ENCODE measurements at regions not wholly inside any gene's neighbourhood (a gene's known extent, or its start where the extent isn't known, plus 50 kb on each side); places are given as distances from the start of the nearest gene placed in this dataset.
A peak's percentile ranks its signal among the peaks of the same experiment; 100 is the strongest.

- Histone ChIP-seq H3K4me3 (no peak overlapping the region), H3K36me3 (no peaks in the 10 kb centered on the region), H3K9me3 (no peaks in the 10 kb centered on the region), H3K4me1 (peaks cover 2 to 5% (median 4%) of the 10 kb centered on the region in 4 donors), H3K27ac (replicated peaks in 1 of 4) (no peak overlapping the region), H3K27me3 (no peaks in the 10 kb centered on the region)
- intact Hi-C loops (cut with DNase I) = no loop called here
- no peak for TF ChIP-seq EP300 (IDR thresholded peaks at IDR 0.05)
- TF ChIP-seq, protein P1, sequence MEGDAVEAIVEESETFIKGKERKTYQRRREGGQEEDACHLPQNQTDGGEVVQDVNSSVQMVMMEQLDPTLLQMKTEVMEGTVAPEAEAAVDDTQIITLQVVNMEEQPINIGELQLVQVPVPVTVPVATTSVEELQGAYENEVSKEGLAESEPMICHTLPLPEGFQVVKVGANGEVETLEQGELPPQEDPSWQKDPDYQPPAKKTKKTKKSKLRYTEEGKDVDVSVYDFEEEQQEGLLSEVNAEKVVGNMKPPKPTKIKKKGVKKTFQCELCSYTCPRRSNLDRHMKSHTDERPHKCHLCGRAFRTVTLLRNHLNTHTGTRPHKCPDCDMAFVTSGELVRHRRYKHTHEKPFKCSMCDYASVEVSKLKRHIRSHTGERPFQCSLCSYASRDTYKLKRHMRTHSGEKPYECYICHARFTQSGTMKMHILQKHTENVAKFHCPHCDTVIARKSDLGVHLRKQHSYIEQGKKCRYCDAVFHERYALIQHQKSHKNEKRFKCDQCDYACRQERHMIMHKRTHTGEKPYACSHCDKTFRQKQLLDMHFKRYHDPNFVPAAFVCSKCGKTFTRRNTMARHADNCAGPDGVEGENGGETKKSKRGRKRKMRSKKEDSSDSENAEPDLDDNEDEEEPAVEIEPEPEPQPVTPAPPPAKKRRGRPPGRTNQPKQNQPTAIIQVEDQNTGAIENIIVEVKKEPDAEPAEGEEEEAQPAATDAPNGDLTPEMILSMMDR (IDR thresholded peaks at IDR 0.05) = no peak
- no peak for TF ChIP-seq POLR2AphosphoS5 (IDR thresholded peaks at IDR 0.05)
- 94% methylated on average over 4 of the region's 5 CpGs for WGBS
- DNase-seq (ENCODE audit: extremely low spot score) = no peak
Observed at GRCh38 chr12:67833602-67834001, 155.6 kb upstream of the IFNG-AS1 start.

DNA sequence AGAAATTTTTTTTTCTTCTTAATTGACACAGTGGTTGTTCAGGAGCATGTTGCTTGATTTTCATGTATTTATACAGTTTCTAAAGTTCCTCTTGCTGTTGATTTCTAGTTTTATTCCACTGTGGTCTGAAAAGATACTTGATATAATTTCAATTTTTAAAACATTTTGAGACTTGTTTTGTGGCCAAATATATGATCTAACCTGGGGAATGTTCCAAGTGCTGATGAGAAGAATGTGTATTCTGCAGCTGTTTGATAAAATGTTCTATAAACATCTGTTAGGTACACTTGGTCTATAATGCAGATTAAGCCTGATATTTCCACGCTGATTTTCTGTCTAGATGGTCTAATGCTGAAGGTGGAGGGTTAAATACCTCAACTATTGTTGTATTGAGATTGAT, 151.4 kb upstream of the IFNG-AS1 start:
- H3K36me3 ChIP-seq = no peaks in the 10 kb centered on the region
- H3K4me3 ChIP-seq = no peak overlapping the region
- intact Hi-C loops (cut with DNase I) = no loop called here
- no peak for TF ChIP-seq POLR2AphosphoS5 (IDR thresholded peaks at IDR 0.05)
- TF ChIP-seq POLR2A (IDR thresholded peaks at IDR 0.05; ENCODE audit: low read depth) = no peak
- TF ChIP-seq, protein P1 (IDR thresholded peaks at IDR 0.05) = no peak
- no peak for TF ChIP-seq EP300 (IDR thresholded peaks at IDR 0.05)
- no peak overlapping the region for H3K27ac ChIP-seq (replicated peaks in 1 of 4)
- 71% methylated on average over 1 of the region's 1 CpG for WGBS
- H3K4me1 ChIP-seq = no peaks in the 10 kb centered on the region
- no peaks in the 10 kb centered on the region for H3K27me3 ChIP-seq
- no peak for DNase-seq (ENCODE audit: extremely low spot score)
- no peaks in the 10 kb centered on the region for H3K9me3 ChIP-seq

GRCh38 chr12:67842124-67842523, 147.1 kb upstream of the IFNG-AS1 start:
- TF ChIP-seq POLR2A (IDR thresholded peaks at IDR 0.05; ENCODE audit: low read depth) (no peak), POLR2AphosphoS5 (IDR thresholded peaks at IDR 0.05) (no peak), EP300 (IDR thresholded peaks at IDR 0.05) (no peak)
- TF ChIP-seq, protein P1 (IDR thresholded peaks at IDR 0.05) = no peak
- 84% methylated on average over 2 of the region's 2 CpGs for WGBS
- H3K4me3 ChIP-seq = no peak overlapping the region

GRCh38 chr12:67843257-67843656, 146.0 kb upstream of the IFNG-AS1 start:
- H3K4me3 ChIP-seq = no peak overlapping the region
- no peak overlapping the region for H3K27ac ChIP-seq (replicated peaks in 1 of 4)
- no peaks in the 10 kb centered on the region for H3K4me1 ChIP-seq
- intact Hi-C loops (cut with DNase I) = no loop called here
- 92% methylated on average over 3 of the region's 3 CpGs for WGBS
- no peaks in the 10 kb centered on the region for H3K9me3 ChIP-seq
- H3K36me3 ChIP-seq = no peaks in the 10 kb centered on the region
- H3K27me3 ChIP-seq = no peaks in the 10 kb centered on the region
- no peak for DNase-seq (ENCODE audit: extremely low spot score)
- TF ChIP-seq POLR2A (IDR thresholded peaks at IDR 0.05; ENCODE audit: low read depth) (no peak), POLR2AphosphoS5 (IDR thresholded peaks at IDR 0.05) (no peak), EP300 (IDR thresholded peaks at IDR 0.05) (no peak)
- TF ChIP-seq, protein P1 (IDR thresholded peaks at IDR 0.05) = no peak

More at GRCh38 chr12:67842124-67842523, 147.1 kb upstream of the IFNG-AS1 start:
- H3K9me3 ChIP-seq = no peaks in the 10 kb centered on the region
- no peaks in the 10 kb centered on the region for H3K36me3 ChIP-seq
- intact Hi-C loops (cut with DNase I) = no loop called here
- DNase-seq (ENCODE audit: extremely low spot score) = no peak
- no peaks in the 10 kb centered on the region for H3K27me3 ChIP-seq
- H3K27ac ChIP-seq (replicated peaks in 1 of 4) = no peak overlapping the region
- no peaks in the 10 kb centered on the region for H3K4me1 ChIP-seq

DNA sequence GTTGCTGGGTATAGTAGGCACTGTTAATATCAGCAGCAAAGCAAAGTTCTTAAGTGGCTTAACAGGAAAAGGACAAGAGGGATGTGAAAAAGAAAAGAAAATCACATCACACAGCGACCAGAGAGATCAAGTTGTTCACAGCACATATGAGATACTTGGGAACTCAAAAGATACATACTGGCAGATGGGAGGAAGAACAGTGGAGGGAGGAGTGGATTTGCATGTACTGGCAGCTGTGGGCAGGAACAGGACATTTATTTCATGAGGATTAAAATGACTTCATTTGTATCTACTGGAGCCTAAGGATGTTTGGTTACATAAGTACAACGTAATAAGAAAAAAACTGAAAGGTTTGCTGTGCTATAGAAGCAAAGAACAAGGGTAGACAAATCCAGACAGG, 136.5 kb upstream of the IFNG-AS1 start:
- no peaks in the 10 kb centered on the region for H3K27me3 ChIP-seq
- peak overlapping the region; percentile 36 to 74 (median 60) for H3K27ac ChIP-seq (replicated peaks in 1 of 4)
- TF ChIP-seq POLR2AphosphoS5 (IDR thresholded peaks at IDR 0.05) (no peak), EP300 (IDR thresholded peaks at IDR 0.05) (no peak), POLR2A (IDR thresholded peaks at IDR 0.05; ENCODE audit: low read depth) (no peak)
- TF ChIP-seq, protein P1 (IDR thresholded peaks at IDR 0.05) = no peak
- no peak for DNase-seq (ENCODE audit: extremely low spot score)
- peaks cover 0 to 27% (median 21%) of the 10 kb centered on the region in 4 donors for H3K4me1 ChIP-seq
- no peak overlapping the region for H3K4me3 ChIP-seq
- WGBS = 71% methylated on average over 2 of the region's 2 CpGs
- H3K36me3 ChIP-seq = no peaks in the 10 kb centered on the region
- intact Hi-C loops (cut with DNase I) = no loop called here
- peaks cover 0 to 5% (median 0%) of the 10 kb centered on the region in 4 donors for H3K9me3 ChIP-seq

All from esophagus muscularis mucosa (tissue), 4 donors.